ENCODE measurements at regions not wholly inside any gene's neighbourhood (a gene's known extent, or its start where the extent isn't known, plus 50 kb on each side); places are given as distances from the start of the nearest gene placed in this dataset.

- no peak for TF ChIP-seq TAF1 (IDR thresholded peaks at IDR 0.05; ENCODE audit: borderline replicate concordance, low read depth, low read length)
- TF ChIP-seq POLR2A (IDR thresholded peaks at IDR 0.05; ENCODE audit: low read depth, low read length) = no peak
- TF ChIP-seq POLR2AphosphoS5 (IDR thresholded peaks at IDR 0.05; ENCODE audit: low read depth, low read length) = no peak
Measured at GRCh38 chr6:148287623-148288333, 54.9 kb upstream of the SASH1 start.
